ENCODE measurements at regions not wholly inside any gene's neighbourhood (a gene's known extent, or its start where the extent isn't known, plus 50 kb on each side); places are given as distances from the start of the nearest gene placed in this dataset.

DNA sequence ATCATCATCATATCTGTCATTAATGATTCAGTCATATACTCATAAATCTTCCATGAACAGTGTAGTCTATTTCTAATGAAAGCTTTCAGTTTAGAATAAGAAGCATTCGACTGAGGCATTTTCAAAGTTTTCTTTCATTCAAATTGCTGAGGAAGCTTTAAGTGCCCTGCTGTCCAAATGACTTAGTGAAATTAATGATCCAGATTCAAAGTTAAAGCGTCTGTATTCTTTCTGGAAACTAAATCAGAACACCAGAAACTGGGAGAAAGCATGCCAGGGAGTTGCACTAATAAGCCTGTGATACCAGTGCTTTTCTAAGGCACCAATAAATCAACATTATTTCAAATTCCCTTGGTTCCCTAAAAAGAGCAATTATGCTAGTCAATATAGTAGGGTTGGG is 367.8 kb upstream of the ANO5 start:
- no peak for DNase-seq (ENCODE audit: low read depth)

- no peak for DNase-seq (ENCODE audit: low read depth)
These were observed 354.5 kb upstream of the ANO5 start for GRCh38 chr11:21838427-21838826.

GRCh38 chr11:21839796-21840195 is 353.1 kb upstream of the ANO5 start:
- no peak for DNase-seq (ENCODE audit: low read depth)

DNA sequence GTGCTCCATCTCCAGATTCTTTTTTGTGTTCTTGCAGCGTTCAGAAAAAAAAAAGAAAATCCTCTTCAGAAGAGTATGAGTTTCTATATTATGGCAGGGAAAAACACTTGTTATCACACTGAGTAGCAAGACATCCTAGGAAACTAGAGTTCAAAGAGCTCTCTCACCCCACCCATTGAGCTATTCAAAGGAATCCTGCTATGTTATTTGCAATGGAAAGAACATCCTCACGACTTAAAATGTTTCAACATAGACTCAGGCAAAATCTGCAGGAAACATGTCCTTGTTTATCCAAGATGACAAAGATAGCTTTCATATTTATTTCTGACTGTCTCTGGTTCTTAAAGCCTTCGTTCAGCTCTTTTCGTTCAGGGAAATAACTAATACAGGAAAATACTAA is 331.6 kb upstream of the ANO5 start:
- DNase-seq (ENCODE audit: low read depth), result no peak

DNA sequence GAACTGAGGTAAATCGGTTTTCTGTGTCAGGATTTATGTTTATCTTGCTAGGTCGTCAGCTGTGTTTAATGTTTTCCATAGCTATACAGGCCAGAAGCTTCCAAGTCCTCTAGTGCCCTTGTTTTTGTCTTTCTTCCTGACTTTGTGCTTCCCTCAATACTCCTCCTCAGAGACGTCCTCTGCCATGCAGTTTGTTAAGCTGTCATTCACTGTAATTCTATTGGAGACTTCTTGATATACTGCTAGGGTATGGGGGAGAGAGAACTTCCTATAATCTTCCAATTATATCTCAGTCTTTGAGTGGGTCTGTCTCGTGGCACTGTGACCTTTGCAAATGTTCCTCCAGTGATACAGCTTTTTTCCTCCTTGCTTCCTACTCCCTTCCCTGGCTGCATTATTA is 327.3 kb upstream of the ANO5 start:
- DNase-seq (ENCODE audit: low read depth), result no peak

DNA sequence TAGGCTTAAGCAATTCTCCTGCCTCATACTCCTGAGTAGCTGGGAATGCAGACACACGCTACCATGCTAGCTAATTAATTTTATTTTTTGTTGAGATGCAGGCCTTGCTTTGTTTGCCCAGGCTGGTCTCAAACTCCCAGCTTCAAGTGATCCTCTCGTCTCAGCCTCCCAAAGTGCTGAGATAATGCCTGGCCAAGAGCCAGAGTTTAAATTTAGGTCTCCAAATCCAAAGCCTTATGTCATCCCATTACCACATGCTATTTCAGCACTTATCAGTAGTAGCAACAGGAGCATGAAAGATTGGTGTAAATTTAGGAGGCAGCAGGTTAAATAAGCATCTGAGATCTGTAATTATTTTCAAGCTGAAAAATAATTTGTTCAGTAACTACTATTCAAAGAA is 326.1 kb upstream of the ANO5 start:
- no peak for DNase-seq (ENCODE audit: low read depth)

DNA sequence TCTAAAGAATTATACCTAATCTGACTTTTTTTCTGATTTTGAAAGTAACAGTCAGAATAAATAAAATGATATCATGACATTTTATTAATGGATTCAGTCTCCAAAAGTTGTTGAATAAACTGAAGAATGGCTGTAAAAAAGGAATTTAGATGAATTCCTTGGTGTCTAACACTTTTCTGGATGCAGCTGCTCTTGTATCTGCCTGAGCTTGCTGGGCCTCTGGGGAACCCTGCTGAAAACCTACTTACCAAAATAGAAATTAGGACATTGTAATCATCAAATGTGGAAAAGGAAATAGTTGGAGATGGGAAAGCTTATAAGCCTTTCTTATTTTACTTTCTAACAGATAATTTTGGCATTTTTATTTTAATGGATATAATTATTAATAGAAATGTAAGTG is 315.7 kb upstream of the ANO5 start:
- DNase-seq (ENCODE audit: low read depth), result no peak

GRCh38 chr11:21883354-21883753 is 309.5 kb upstream of the ANO5 start:
- no peak for DNase-seq (ENCODE audit: low read depth)

- DNase-seq (ENCODE audit: low read depth), result peak; percentile 15
These were observed 304.1 kb upstream of the ANO5 start for GRCh38 chr11:21888814-21889213.

DNA sequence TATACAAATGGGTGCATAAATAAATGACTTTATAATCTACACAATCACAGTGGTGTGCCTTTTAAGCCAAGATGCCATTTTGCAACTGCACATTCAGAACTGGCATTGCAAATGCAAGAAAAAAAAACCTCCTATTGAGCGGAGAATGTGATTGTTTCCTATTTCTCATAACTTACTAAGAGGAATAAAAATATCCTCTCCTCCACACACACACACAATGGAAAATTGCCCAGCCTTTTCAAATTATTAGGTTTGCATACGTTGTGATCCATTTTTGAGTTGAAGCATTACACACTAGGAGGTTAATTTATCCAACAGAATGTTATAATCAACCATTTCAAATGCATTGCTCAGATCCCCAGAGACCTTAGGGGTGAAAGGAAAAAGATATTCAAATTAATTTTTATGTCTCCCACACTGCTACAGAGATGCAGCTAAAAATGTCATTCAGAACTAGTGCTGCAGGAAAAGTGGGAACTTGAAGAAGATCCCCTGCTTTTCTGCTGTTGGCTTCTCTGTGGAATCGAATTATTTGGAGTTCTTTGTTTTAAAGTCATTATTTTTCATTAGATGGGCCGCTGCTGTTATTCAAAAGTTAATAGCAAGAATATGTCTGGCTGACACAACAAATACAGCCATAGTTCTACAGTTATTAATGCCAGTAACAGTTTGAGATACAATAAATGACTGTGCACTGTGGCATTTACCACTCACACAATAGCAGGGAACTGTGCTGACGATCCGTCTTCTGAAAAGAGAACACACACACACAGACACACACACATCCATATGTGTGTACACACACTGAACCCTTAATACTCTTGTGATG is 299.9 kb upstream of the ANO5 start:
- DNase-seq (ENCODE audit: low read depth), result no peak

- no peak for DNase-seq (ENCODE audit: low read depth)
These were observed 299.4 kb upstream of the ANO5 start for GRCh38 chr11:21893565-21893867.

DNA sequence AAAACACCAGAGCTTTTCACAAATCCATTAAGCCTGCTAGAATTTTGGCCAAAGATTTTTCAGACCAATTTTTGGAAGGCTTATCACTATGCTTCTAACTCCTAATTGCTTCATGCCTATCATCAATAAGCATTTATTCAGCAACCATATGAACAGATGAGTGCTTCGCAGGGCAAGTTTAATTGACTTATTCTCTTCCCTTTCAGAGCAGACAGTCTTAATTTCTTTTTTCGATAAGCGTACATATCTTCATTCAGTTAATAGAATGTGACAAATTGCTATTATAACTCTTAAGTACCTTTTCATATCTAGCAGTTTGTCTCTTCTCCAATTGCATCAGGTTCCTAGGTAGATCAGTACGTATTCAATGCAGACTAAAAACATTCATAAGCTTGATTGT is 298.4 kb upstream of the ANO5 start:
- no peak for DNase-seq (ENCODE audit: low read depth)

DNA sequence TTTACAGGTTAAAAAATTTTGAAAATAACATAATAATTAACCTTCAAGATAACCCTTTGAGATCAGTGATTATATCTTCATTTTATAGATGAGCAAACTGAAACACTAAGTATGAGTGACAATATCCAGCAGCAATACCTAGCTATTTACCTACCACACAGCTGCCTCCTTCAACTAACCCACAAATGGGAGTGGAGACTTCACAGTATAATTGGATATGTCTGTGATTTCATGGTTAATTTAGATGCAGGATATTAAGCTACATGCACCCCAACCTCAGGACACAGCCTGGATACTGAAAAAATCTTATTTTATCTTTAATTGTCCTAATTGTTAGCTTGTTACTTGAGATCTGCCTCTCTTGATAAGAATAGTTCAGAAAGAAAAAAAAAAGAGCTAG is 297.2 kb upstream of the ANO5 start:
- DNase-seq (ENCODE audit: low read depth), result no peak

- DNase-seq (ENCODE audit: low read depth), result no peak
These were observed 296.7 kb upstream of the ANO5 start for GRCh38 chr11:21896216-21896615.

DNA sequence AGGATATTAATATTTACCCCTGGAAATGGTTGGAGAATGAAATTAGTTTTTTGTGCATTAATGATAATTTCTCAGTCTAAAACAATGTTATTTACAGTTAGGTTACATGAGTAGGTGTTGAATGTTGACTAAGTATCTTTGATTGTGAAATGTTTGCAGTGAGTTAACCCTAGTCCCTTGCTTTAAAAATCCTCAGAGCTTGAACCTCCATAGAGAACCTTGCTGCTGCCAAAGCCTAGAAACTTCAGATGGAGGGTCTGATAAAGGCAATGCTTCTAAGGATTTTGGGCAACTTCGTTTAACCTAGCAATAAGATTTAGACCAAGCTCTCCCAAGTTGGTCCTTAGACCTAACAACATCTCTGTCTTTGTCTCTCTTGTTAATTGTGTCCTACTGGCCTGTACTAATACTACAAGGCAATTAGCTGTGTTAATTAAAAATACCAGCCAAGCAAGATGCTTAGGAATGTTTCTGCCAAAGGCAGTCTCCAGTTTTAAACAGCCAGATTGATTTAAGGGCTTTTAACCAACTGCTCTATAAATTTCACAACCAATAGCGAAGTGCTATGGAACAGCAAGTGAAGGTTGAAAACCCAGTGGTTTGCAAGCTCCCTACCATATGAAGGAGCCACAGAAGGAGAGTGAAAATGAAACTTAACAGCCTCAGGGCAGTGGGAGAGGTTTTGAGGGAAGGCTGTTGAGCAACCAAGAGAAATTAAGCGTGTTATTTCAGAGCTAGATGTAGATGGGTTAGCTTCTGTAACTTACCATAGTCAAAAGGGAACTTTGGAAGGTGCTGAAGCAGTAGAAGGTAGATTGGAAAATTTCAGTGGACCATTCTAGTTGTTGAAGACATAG is 295.9 kb upstream of the ANO5 start:
- DNase-seq (ENCODE audit: low read depth), result no peak

GRCh38 chr11:21897752-21898151 is 295.1 kb upstream of the ANO5 start:
- DNase-seq (ENCODE audit: low read depth), result no peak

DNA sequence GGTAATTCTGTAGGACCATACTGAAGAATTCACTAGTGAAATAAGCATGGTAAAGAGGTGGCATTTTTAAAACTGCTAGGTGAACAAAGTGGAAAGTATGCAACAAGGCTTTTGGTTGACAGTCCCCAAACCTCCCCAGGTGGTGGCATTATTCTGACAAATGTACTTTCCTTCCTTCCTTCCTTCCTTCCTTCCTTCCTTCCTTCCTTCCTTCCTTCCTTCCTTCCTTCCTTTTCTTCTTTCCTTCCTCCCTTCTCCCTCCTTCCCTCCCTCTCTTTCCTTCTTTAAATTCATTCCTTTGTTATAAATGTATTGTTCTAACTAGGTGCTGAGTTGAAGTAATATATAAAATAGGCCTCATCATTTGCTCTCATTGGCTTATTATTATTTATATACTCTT is 284.7 kb upstream of the ANO5 start:
- no peak for DNase-seq (ENCODE audit: low read depth)

GRCh38 chr11:21909145-21909544 is 283.7 kb upstream of the ANO5 start:
- DNase-seq (ENCODE audit: low read depth), result no peak

DNA sequence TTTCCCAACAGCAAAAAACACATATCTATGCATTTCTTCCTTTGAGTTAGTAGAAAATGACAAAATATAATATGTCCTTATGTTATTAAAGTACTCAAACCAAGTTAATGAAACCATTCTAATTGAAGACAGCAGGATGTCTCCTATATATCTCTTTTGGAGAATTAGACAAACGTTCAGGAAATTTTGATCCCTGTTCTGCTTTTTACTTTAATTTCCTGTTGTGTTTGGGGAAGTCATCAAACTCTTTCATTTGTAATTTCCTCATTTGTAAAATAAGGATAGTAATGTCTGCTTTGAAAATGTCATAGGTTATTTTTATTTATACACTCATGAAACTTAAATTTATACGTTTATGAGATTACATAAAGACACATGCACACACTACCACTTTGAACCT is 281.8 kb upstream of the ANO5 start:
- no peak for DNase-seq (ENCODE audit: low read depth)

DNA sequence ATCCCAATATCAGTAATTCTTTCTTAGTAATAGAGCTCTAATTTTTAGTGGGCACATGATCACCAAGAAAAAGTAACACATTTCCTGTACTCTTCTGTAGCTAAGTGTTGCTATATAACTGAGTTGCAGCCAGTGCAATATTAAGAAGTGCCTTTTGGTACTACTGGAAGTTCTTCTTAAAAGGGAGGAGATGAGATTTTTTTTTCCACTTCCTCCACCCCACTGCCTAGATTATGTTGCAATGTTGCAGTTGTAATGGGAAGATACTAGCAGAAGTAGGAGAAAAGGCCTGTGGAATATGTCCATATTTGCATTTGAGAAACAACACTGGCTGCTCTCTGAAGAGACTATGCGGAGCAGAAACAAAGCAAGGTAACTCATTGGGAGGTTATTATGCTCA is 280.6 kb upstream of the ANO5 start:
- DNase-seq (ENCODE audit: low read depth), result no peak

GRCh38 chr11:21921151-21921550 is 271.7 kb upstream of the ANO5 start:
- no peak for DNase-seq (ENCODE audit: low read depth)

- no peak for DNase-seq (ENCODE audit: low read depth)
These were observed 268.6 kb upstream of the ANO5 start for GRCh38 chr11:21924262-21924661.

GRCh38 chr11:21927628-21928027 is 265.3 kb upstream of the ANO5 start:
- no peak for DNase-seq (ENCODE audit: low read depth)

DNA sequence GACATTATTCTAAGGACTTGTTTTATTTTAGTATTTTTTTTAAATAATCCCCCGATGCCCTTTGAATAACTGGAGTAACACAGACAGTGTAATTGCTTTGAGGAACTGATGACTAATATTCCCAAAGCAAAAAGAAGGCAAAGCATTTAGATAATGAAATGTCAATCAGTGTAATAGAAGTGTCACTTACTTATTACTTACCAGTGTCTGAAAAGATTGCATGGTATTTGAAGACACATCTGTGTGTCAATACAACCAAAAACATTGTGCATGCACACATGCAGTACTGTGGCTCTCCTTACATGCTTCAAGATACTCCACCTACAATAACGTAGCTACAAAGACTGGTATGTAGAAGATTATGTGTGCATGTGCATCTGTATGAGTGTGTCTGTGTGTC is 264.0 kb upstream of the ANO5 start:
- no peak for DNase-seq (ENCODE audit: low read depth)
